HG02610 (cell line): ENCODE measurements at regions not wholly inside any gene's neighbourhood (a gene's known extent, or its start where the extent isn't known, plus 50 kb on each side); places are given as distances from the start of the nearest gene placed in this dataset.

ENCODE experiments used
- ATAC-seq: cut with Tn5 transposase; IDR thresholded peaks from one replicate; pipeline ENCODE4 v1.9.1; 2021; ENCODE audit warnings: mild to moderate bottlenecking, moderate library complexity; ENCODE audit not compliant: unreplicated experiment

- ATAC-seq, result no peak
Measured at GRCh38 chr12:132426349-132427173, 63.4 kb upstream of the FBRSL1 start.

- no peak for ATAC-seq
Measured at GRCh38 chr12:132424811-132425210, 65.1 kb upstream of the FBRSL1 start.

- no peak for ATAC-seq
Measured at GRCh38 chr12:132423820-132424645, 65.9 kb upstream of the FBRSL1 start.

GRCh38 chr12:132423251-132423819, 66.6 kb upstream of the FBRSL1 start:
- ATAC-seq, result no peak

GRCh38 chr12:132422381-132423043, 67.4 kb upstream of the FBRSL1 start:
- no peak for ATAC-seq

GRCh38 chr12:132422040-132422380, 67.9 kb upstream of the FBRSL1 start:
- ATAC-seq, result no peak

GRCh38 chr12:132419631-132420246, 70.2 kb upstream of the FBRSL1 start:
- no peak for ATAC-seq

GRCh38 chr12:132418393-132418925, 71.5 kb upstream of the FBRSL1 start:
- ATAC-seq, result no peak

- ATAC-seq, result no peak
Measured at GRCh38 chr12:132417741-132418140, 72.2 kb upstream of the FBRSL1 start.

GRCh38 chr12:132416827-132417226, 73.1 kb upstream of the FBRSL1 start:
- ATAC-seq, result no peak

GRCh38 chr12:132416121-132416673, 73.8 kb upstream of the FBRSL1 start:
- ATAC-seq, result no peak

- no peak for ATAC-seq
Measured at GRCh38 chr12:132415327-132416120, 74.4 kb upstream of the FBRSL1 start.

GRCh38 chr12:132414634-132415326, 75.2 kb upstream of the FBRSL1 start:
- peak; percentile 74 for ATAC-seq

- no peak for ATAC-seq
Measured at GRCh38 chr12:132413931-132414588, 75.9 kb upstream of the FBRSL1 start.

- ATAC-seq, result no peak
Measured at GRCh38 chr12:132411457-132411856, 78.5 kb upstream of the FBRSL1 start.

- ATAC-seq, result no peak
Measured at GRCh38 chr12:132410849-132411248, 79.1 kb upstream of the FBRSL1 start.

GRCh38 chr12:132410296-132410625, 79.7 kb upstream of the FBRSL1 start:
- no peak for ATAC-seq

- ATAC-seq, result no peak
Measured at GRCh38 chr12:132409495-132410295, 80.3 kb upstream of the FBRSL1 start.
